Superior temporal gyrus (tissue), 1 donor: ENCODE measurements at regions not wholly inside any gene's neighbourhood (a gene's known extent, or its start where the extent isn't known, plus 50 kb on each side); places are given as distances from the start of the nearest gene placed in this dataset.
"Not testable (repeated sequence)": the region's sequence is repeated elsewhere in the genome, so short reads cannot be mapped to it uniquely, and the experiment has no call there.

ENCODE experiments used
- DNase-seq: peaks from one replicate; pipeline ENCODE4 v3.0.0-alpha.2; 2016; ENCODE audit errors: extremely low spot score

- DNase-seq: no peak
Observed at GRCh38 chr9:744790-745484, 96.6 kb upstream of the DMRT1 start.

GRCh38 chr9:745761-746380 is 95.6 kb upstream of the DMRT1 start:
- DNase-seq: peak; percentile 74

GRCh38 chr9:746661-747434 is 94.6 kb upstream of the DMRT1 start:
- DNase-seq: peak; percentile 3

GRCh38 chr9:747567-747966 is 93.9 kb upstream of the DMRT1 start:
- peak; percentile 3 for DNase-seq

GRCh38 chr9:748861-749497 is 92.5 kb upstream of the DMRT1 start:
- peak; percentile 4 for DNase-seq

- DNase-seq: peak; percentile 2
Observed at GRCh38 chr9:749716-750115, 91.8 kb upstream of the DMRT1 start.

- DNase-seq: peak; percentile 12
Observed at GRCh38 chr9:750249-750967, 91.1 kb upstream of the DMRT1 start.

GRCh38 chr9:751137-752051 is 90.1 kb upstream of the DMRT1 start:
- DNase-seq: peak; percentile 8

GRCh38 chr9:752201-752600 is 89.3 kb upstream of the DMRT1 start:
- DNase-seq: peak; percentile 33

GRCh38 chr9:752681-753200 is 88.8 kb upstream of the DMRT1 start:
- DNase-seq: no peak

GRCh38 chr9:753734-754133 is 87.8 kb upstream of the DMRT1 start:
- DNase-seq: not testable (repeated sequence)

- no peak for DNase-seq
Observed at GRCh38 chr9:754150-754931, 87.2 kb upstream of the DMRT1 start.

GRCh38 chr9:755454-756381 is 85.8 kb upstream of the DMRT1 start:
- DNase-seq: no peak

GRCh38 chr9:757246-757881 is 84.1 kb upstream of the DMRT1 start:
- no peak for DNase-seq

- no peak for DNase-seq
Observed at GRCh38 chr9:758146-758545, 83.4 kb upstream of the DMRT1 start.

- no peak for DNase-seq
Observed at GRCh38 chr9:759541-759940, 82.0 kb upstream of the DMRT1 start.

GRCh38 chr9:759983-760736 is 81.3 kb upstream of the DMRT1 start:
- DNase-seq: no peak
